ENCODE measurements at regions not wholly inside any gene's neighbourhood (a gene's known extent, or its start where the extent isn't known, plus 50 kb on each side); places are given as distances from the start of the nearest gene placed in this dataset.

DNA sequence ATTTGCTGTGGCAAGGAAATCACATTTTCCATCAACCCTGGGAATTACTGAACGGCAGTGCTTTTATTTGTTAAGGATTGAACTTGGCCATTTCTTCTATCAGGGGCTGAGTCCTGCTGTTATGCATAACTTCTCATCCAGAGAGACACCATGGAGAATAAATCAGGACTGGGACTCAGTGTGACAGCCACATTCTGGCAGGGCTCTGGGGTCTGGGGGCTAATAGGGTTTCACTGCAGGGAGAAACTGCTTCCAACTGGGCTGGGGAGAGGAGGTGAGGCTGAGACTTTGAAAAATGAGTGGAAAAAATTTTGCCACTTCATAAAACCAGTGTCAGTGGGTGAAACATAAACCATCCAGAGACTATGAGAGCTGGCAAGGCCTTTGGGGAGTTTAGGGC is 95.7 kb upstream of the ALDH1B1 start:
- no peaks in the 10 kb centered on the region for H3K4me1 ChIP-seq

DNA sequence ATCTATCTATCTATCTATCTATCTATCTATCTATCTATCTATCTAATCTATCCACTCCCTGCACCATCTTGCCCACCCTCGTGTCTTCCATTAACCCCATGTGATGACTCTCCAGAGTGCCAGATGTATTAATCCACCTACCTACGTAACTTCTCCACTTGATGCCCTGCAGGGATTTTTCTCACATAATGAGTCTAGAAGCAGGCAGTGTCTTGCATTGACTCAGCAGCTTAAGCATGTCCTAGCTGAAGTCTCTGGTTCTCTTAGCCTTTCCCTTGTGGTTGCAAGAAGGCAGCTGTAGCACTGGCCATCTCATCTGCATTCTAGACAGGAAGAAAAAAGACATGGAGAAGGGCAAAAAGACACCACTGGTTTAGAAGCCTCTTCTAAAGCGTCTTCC is 96.7 kb upstream of the ALDH1B1 start:
- H3K27me3 ChIP-seq (ENCODE audit: control insufficient read depth, insufficient read depth, low read length) = no peaks in the 10 kb centered on the region
- TF ChIP-seq, protein P1, sequence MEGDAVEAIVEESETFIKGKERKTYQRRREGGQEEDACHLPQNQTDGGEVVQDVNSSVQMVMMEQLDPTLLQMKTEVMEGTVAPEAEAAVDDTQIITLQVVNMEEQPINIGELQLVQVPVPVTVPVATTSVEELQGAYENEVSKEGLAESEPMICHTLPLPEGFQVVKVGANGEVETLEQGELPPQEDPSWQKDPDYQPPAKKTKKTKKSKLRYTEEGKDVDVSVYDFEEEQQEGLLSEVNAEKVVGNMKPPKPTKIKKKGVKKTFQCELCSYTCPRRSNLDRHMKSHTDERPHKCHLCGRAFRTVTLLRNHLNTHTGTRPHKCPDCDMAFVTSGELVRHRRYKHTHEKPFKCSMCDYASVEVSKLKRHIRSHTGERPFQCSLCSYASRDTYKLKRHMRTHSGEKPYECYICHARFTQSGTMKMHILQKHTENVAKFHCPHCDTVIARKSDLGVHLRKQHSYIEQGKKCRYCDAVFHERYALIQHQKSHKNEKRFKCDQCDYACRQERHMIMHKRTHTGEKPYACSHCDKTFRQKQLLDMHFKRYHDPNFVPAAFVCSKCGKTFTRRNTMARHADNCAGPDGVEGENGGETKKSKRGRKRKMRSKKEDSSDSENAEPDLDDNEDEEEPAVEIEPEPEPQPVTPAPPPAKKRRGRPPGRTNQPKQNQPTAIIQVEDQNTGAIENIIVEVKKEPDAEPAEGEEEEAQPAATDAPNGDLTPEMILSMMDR (IDR thresholded peaks at IDR 0.05) = no peak

More for the DNA sequence above, 95.7 kb upstream of the ALDH1B1 start:
- Histone ChIP-seq H3K79me2 (no peaks in the 10 kb centered on the region), H3K27ac (no peak overlapping the region), H3K4me2 (ENCODE audit: low read length) (no peak overlapping the region), H3K27me3 (ENCODE audit: control insufficient read depth, insufficient read depth, low read length) (no peaks in the 10 kb centered on the region), H3K9me3 (ENCODE audit: control insufficient read depth, low read length) (no peaks in the 10 kb centered on the region), H2AFZ (no peak overlapping the region), H3K36me3 (ENCODE audit: control insufficient read depth, insufficient read depth, low read length) (no peaks in the 10 kb centered on the region), H3K4me3 (ENCODE audit: low read depth, low read length) (no peak overlapping the region), H3K9ac (no peak overlapping the region)
- TF ChIP-seq, protein P1 (IDR thresholded peaks at IDR 0.05) = no peak

DNA sequence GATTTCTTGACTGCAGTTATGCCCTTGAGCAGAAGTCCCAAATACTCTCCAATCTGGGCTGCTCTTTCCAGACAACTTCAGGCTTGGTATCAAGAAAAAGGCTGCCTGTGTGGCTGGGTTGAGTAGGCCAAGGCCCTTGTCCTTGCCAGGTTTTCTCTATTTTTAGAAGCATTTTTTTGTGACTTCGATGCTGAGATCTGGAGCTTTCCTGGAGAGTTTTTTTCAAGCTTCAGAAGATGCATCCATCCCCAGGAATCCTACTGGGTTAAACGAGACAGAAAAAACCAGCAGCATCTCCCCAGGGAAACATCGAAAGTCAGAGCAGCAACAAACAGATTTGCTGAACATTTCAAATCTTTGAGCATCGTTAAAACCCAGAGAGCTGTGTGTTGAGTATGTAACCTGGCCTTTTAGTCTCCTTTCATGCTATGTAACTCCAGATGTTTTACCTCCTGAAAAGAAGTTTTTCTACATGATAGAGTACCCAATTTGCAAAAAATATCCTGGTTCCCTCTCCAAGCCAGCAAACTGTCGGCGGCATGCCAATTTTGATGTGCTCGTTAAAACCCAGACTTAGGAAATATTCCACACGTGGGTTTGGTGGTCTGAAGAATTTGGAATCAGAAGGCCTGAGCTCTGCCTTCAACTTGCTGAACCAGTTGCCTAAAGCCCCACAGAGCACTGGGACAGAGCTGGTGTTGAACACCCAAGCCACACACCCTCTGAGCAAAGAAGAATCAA is 98.1 kb upstream of the ALDH1B1 start:
- no peaks in the 10 kb centered on the region for H3K4me1 ChIP-seq
- H3K9ac ChIP-seq = no peak overlapping the region
- no peaks in the 10 kb centered on the region for H3K27me3 ChIP-seq (ENCODE audit: control insufficient read depth, insufficient read depth, low read length)
- no peaks in the 10 kb centered on the region for H3K79me2 ChIP-seq
- no peak overlapping the region for H3K4me2 ChIP-seq (ENCODE audit: low read length)
- no peak overlapping the region for H2AFZ ChIP-seq
- TF ChIP-seq, protein P1 (IDR thresholded peaks at IDR 0.05) = no peak
- H3K4me3 ChIP-seq (ENCODE audit: low read depth, low read length) = no peak overlapping the region
- H3K9me3 ChIP-seq (ENCODE audit: control insufficient read depth, low read length) = no peaks in the 10 kb centered on the region
- no peak overlapping the region for H3K27ac ChIP-seq
- H3K36me3 ChIP-seq (ENCODE audit: control insufficient read depth, insufficient read depth, low read length) = no peaks in the 10 kb centered on the region

More for the DNA sequence above, 96.7 kb upstream of the ALDH1B1 start:
- Histone ChIP-seq H3K4me3 (ENCODE audit: low read depth, low read length) (no peak overlapping the region), H3K27ac (no peak overlapping the region), H3K4me2 (ENCODE audit: low read length) (no peak overlapping the region), H3K9me3 (ENCODE audit: control insufficient read depth, low read length) (no peaks in the 10 kb centered on the region), H3K4me1 (no peaks in the 10 kb centered on the region), H3K79me2 (no peaks in the 10 kb centered on the region), H2AFZ (no peak overlapping the region), H3K36me3 (ENCODE audit: control insufficient read depth, insufficient read depth, low read length) (no peaks in the 10 kb centered on the region), H3K9ac (no peak overlapping the region)

DNA sequence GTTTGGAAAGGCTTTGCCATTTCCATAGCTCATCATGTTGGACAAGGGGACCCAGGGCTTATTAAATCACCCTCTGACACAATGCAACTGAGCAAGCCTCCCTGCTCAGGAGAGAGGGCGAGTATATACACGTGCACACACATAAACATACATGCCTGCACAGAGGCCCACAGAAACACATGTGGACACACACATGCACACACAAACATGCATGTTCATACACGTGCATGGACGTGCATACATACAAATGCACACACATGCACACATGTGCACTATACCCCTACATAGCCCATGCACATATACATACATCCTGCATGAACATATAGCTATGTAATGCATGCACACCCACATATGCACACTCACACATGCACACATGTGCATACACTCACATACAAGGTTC is 99.5 kb upstream of the ALDH1B1 start:
- Histone ChIP-seq H3K9me3 (ENCODE audit: control insufficient read depth, low read length) (no peaks in the 10 kb centered on the region), H3K27me3 (ENCODE audit: control insufficient read depth, insufficient read depth, low read length) (no peaks in the 10 kb centered on the region), H3K4me3 (ENCODE audit: low read depth, low read length) (no peak overlapping the region), H2AFZ (no peak overlapping the region), H3K4me1 (no peaks in the 10 kb centered on the region), H3K27ac (no peak overlapping the region), H3K4me2 (ENCODE audit: low read length) (no peak overlapping the region), H3K9ac (no peak overlapping the region), H3K79me2 (no peaks in the 10 kb centered on the region), H3K36me3 (ENCODE audit: control insufficient read depth, insufficient read depth, low read length) (no peaks in the 10 kb centered on the region)
- TF ChIP-seq, protein P1 (IDR thresholded peaks at IDR 0.05) = no peak

DNA sequence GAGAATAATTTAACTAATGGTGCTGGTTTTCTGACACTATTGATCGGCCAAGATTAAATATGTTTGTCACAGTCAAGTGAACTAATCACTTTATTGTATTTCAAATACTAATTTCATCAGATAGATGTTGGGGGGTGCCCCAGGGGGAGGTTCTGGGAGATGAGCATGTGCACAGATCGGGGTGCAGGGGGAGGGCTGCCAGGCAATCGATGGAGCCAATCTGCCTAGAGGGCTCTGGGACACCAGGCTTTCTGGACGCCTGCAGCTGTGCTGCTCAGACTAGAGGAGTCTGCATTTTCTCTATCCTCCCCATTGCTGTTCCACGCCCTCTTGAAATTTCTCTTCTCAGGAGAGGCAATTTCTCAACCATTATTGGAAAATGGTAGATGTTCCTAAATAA is 100.0 kb upstream of the ALDH1B1 start:
- no peaks in the 10 kb centered on the region for H3K4me1 ChIP-seq
- no peak overlapping the region for H3K4me2 ChIP-seq (ENCODE audit: low read length)
- no peaks in the 10 kb centered on the region for H3K9me3 ChIP-seq (ENCODE audit: control insufficient read depth, low read length)
- no peak overlapping the region for H2AFZ ChIP-seq
- TF ChIP-seq, protein P1 (IDR thresholded peaks at IDR 0.05) = no peak
- H3K9ac ChIP-seq = no peak overlapping the region
- H3K27ac ChIP-seq = no peak overlapping the region
- H3K36me3 ChIP-seq (ENCODE audit: control insufficient read depth, insufficient read depth, low read length) = no peaks in the 10 kb centered on the region
- H3K27me3 ChIP-seq (ENCODE audit: control insufficient read depth, insufficient read depth, low read length) = no peaks in the 10 kb centered on the region
- H3K4me3 ChIP-seq (ENCODE audit: low read depth, low read length) = no peak overlapping the region
- no peaks in the 10 kb centered on the region for H3K79me2 ChIP-seq
